HG02970 (cell line): ENCODE measurements at regions not wholly inside any gene's neighbourhood (a gene's known extent, or its start where the extent isn't known, plus 50 kb on each side); places are given as distances from the start of the nearest gene placed in this dataset.
"Not testable (repeated sequence)": the region's sequence is repeated elsewhere in the genome, so short reads cannot be mapped to it uniquely, and the experiment has no call there.

Experiments
- ATAC-seq: cut with Tn5 transposase; IDR thresholded peaks from one replicate; pipeline ENCODE4 v1.9.1; 2021; ENCODE audit warnings: mild to moderate bottlenecking, moderate library complexity, moderate number of reproducible peaks; ENCODE audit not compliant: unreplicated experiment, low FRiP score

DNA sequence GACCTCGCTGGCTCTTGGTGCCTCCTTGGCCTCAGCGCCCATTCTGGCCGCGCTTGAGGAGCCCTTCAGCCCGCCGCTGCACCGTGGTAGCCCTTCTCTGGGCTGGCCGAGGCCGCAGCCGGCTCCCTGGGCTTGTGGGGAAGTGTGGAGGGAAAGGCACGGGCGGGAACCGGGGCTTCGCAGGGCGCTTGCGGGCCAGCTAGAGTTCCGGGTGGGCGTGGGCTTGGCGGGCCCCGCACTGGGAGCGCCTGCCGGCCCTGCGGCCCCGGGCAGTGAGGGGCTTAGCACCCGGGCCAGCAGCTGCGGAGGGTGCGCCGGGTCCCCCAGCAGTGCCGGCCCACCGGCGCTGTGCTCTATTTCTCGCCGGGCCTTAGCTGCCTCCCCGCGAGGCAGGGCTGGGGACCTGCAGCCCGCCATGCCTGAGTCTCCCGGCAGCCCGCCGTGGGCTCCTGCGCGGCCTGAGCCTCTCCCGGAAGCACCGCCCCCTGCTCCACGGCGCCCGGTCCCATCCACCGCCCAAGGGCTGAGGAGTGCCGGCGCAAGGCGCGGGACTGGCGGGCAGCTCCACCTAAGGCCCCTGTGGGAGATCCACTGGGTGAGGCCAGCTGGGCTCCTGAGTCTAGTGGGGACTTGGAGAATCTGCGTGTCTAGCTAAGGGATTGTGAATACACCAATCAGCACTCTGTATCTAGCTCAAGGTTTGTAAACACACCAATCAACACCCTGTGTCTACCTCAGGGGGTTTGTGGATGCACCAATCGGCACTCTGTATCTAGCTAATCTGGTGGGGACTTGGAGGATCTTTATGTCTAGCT lies 141.1 kb downstream of the SLCO4C1 start:
- ATAC-seq, result peak; percentile 48

DNA sequence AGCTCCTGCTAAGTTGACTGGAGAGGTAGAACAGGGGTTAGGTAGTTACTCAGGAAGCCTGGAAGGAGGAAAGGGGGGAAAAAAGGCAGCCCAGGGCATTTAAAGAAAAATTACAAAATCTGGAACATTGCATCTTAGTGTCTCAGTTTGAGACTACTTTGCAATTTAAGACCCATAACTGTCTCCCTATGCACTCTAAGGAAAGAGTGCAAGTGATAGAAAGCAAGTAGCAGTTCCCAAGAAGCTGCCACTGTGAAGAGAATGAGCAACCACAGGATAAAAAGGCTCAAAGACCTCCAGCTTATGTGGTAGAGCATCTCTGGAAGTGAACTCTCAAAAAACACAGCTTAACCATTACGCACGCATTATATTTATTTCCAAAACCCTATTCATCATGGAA lies 141.8 kb downstream of the SLCO4C1 start:
- no peak for ATAC-seq

DNA sequence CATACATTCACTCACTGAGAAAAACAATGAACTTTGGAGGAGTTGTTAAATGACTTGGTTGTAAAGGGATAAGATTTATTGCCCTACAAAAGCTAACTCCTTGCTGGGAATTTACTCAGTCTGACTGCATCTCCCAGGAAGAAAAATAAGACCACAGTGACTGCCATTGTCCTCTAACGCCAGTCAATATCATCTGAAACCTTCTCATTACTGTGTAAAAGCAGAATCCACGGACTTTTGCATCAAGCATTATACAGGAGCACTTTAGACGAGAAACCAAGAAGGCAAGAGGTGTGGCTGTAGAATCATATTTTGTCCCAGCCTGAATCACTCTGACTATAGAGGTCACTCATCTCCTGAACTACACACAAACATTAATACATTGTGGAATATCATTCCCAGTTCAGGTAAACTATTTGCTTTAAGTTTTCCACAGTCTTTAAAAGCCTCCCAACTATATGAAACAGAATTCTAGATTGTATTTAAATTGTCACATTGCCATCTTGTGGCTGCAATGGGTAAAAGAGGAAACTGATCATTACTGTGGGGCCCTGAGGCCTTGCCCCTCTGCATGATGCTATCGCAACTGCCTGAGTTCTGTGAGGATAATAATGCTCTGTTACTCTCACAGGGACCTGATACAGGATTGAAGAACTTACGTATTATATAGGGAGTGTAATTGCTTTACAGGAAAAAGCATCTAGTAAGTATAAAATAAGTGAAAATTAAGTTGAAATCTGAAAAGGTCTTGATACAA lies 142.9 kb downstream of the SLCO4C1 start:
- ATAC-seq, result peak; percentile 77

DNA sequence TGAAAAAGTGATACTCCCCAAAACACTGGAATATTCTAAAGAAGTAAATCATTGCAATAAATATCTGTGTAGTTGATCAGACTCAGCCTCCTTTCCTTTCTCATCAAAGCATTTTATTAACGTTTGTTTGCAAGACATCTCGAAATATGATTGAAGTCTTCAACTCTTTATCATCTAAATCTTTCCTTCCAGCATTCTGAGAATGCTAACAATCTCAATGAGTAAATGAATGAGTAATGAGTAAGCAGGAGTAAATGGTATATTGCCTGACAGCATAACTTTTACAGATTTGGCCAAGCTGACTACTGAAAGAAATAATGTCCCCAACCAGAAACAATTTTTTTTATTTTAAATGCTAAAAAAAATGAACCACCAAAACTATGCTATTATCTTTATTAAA lies 157.1 kb downstream of the SLCO4C1 start:
- ATAC-seq, result no peak

DNA sequence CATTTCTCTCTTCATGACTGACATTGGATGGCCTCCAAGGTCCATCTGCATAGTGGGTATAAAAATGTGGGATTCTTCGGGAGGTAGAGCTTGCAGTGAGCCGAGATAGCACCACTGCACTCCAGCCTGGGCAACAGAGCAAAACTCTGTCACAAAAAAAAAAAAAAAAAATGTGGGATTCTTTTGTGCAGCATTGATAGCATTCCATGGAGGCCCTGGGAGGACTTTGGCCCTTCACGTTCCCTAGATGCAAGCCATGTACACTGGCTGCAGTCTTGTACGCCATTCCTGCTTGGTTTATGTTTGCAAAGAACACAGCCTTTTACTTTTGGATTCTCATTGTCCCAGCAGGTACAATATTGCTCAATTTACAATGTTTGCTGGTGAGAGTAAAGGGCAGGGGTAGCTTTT lies 157.8 kb downstream of the SLCO4C1 start:
- ATAC-seq, result no peak

DNA sequence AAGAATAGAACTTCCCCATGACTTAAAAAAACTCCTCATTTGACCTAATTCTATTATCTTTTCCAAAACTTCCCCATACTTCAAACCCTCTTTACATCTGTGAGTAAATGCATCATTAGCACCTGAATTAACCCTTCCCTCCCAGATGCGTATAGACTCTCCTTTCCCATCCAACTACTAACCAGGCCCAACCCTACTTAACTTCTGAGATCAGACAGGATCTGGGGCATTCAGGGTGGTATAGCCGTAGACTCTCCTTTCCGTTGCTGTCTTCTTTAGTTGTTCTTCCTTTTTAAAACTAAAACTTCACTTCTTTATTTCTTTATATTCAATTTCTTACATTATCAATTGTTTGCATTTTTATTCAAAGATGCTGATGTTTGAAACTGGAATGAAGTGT lies 165.2 kb downstream of the SLCO4C1 start:
- no peak for ATAC-seq

DNA sequence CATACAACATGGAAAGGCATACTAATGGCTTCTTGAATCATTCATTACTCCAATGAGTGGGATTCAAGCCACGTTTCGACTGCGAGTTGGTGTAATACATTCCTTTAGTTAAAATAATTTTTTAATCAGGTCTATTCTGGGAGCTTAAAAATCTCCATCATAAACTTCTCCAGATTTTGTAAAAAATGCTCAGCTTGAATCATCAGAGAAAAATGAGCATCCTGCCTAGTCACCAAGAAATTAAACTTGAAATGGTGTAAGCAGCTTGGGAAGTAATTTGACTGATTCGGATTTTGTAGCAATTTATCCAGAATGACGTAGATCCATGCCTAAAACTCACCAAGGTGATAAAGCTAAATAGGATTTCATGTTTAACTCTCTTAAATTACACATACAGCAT lies 165.7 kb downstream of the SLCO4C1 start:
- no peak for ATAC-seq

DNA sequence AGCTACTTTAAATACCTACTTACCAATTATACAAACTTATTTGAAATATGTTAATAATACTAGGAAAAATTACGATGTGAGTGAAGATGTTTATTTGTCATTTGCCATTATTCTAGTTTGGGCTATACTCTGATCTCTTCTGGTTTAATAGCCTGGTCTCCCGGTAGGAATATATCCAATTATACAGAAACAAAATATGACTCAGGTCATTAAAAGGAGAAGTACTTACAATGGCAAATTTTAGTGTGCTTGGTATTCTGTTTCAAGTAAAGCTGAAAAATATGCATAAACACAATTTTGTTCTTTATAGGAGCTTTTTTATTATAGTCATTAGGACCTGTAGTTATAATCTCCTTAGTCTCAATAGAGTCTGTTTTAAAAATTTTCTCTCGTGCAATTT lies 176.8 kb downstream of the SLCO4C1 start:
- ATAC-seq, result no peak

DNA sequence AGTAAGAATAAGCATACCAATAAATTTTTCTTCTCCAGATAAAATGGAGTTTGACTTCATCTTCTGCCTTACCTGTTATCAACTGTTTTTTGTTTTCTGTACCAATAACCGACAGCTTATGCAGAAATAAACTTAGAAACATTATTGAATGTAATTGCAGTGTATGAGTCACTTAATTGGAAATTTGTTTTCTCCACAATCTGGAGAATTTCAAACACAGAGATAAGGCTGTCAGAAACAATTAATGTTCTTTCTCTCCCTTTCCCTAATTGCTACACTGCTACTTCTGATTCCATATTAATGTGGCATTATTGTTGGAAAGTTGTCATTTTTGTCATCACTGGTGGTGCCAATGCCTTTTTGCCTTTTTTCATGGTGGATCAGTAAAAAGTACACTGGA lies 180.3 kb downstream of the SLCO4C1 start:
- ATAC-seq, result no peak

DNA sequence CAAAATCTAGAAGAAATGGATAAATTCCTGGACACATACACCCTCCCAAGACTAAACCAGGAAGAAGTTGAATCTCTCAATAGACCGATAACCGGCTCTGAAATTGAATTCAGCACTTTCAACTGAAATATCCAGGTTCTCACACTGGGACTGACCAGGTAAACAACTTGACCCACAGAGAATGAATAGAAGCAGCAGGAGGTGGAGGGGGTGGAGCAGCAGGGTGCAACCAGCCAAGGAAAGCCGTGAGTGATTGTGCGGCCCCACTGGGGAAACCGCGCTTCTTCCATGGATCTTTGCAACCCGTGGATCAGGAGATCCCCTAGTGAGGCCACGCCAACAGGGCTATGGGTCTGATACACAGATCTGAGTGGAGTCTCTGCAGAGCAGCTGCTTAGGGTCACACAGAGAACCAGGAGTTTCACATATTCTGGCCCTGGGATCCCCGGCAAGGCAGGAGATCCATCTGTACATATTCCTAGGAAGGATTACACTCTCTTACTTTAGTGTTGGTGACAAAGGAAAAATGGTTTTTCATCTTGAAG lies 181.5 kb downstream of the SLCO4C1 start:
- no peak for ATAC-seq

DNA sequence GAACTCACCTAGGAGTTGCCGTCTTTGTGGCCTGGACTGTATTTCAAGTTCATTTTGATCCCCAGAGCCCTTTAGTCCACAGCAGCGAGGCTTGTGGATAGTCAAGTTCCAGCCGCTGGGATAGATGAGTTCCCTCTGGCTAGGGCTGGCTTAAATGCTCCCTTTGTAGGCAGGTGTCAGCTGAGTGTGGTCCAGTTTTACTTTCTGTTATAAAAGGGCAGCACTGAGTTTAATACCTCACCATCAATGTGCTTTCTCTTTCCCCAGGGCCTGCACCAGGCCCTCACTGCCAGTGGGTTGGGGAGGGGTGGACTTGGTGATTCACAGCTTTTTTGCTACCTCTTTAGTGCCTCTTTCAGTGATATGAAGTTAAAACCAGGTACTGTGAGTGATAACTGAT lies 188.2 kb downstream of the SLCO4C1 start:
- no peak for ATAC-seq

DNA sequence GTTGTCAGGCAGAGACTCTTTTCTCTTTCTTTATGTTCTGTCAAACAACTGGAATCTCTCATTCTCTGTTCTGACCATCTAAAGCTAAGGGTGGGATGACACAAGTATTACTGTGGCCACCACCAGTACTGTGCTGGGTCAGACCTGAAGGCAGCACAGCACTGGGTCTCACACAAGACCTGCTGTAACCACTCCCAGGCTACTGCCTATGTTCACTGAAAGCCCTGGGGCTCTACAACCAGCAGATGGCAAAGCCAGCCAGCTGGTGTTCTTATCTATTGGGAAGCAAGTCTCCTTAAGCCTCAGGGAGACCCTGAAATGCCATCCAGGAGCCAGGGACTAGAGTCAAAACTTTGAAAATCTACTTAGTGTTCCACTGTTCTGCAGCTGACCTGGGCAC lies 189.5 kb downstream of the SLCO4C1 start:
- no peak for ATAC-seq

DNA sequence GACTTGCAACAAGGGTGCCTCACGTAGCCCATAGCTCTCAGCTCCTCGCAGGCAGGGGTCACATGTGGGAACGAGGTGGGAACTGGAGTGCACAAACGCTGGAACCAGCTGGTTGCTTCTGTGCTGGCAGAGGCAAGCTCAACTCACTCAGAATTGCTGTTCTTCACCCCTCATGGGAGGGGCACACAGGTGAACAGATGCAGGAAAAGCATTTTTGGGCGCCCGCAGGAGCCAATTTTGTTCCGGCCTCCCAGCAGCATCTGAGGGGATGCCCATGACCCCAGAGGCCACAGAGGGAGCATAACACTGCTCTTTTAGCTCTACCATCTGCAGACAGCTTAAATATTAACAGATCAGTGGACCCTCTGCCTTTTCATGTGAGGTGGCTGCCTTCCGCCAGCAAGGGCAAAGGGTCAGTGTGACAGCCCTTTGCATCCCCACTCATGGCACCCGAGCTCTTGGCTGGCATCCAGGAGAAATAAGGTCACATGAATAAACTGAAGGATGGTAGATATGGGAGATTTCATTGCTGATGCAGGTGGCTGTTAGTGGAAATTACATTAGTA lies 196.2 kb downstream of the SLCO4C1 start:
- ATAC-seq, result no peak

DNA sequence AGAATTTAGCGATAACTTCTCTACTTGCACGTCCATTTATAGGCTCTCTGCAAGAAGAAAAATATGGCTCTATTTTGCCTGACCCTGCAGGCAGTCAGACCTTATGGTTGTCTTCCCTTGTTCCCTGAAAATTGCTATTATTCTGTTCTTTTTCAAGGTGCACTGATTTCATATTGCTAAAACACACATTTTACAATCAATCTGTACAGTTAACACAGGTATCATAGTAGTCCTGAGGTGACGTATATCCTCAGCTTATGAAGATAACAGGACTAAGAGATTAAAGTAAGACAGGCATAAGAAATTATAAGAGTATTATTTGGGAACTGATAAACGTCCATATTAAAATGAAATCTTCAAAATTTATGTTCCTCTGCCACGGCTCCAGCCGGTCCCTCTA lies 197.0 kb downstream of the SLCO4C1 start:
- not testable (repeated sequence) for ATAC-seq

DNA sequence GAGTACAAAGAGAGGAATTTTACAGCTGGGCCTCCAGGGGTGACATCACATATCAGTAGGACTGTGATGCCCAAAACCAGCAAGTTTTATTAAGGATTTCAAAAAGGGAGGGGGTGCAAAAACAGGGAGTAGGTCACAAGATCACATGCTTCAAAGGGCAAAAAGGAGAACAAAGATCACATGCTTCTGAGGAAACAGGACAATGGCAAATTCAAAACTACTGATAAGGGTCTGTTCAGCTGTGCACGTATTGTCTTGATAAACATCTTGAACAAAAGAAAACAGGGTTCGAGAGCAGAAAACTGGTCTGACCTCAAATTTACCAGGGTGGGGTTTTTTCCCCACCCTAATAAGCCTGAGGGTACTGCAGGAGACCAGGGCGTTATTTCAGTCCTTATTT lies 197.5 kb downstream of the SLCO4C1 start:
- not testable (repeated sequence) for ATAC-seq

DNA sequence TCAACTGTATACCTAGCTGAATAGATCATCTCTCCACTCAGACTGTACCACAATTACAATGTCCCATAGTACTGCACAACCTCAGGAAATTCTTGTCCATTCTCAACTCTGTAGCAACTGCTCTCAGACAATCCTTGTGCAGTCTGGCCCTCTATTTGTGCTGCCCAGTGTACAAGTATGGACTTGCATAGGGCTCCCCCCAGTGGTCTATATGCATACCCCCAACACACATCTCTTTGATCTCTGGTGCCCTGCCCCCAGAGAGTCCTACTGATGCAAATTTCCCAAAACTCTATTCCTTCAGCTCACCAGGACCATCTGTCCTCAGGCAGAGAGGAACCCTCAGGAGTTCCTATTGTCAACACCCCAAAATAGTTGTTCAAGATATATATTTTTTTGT lies 205.3 kb downstream of the SLCO4C1 start:
- peak; percentile 77 for ATAC-seq

DNA sequence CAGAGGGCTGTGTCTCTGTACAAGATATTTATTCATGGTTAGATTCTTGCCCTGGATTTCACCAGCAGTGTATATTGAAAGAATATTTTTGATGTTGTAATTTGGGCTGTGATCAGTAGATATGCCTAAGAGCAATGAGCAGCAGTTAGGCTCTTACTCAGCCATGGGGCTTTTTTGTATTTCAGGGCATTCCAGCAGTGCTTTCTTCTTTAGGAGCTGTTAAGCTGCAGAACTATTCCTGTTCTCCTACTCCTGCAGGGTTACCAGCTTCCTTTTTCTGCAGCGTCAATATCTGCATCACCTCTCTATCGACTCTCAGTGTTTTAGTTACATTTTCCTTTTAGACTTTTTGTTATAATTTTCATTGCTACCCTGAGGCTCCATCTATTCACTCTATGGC lies 206.2 kb downstream of the SLCO4C1 start:
- no peak for ATAC-seq

DNA sequence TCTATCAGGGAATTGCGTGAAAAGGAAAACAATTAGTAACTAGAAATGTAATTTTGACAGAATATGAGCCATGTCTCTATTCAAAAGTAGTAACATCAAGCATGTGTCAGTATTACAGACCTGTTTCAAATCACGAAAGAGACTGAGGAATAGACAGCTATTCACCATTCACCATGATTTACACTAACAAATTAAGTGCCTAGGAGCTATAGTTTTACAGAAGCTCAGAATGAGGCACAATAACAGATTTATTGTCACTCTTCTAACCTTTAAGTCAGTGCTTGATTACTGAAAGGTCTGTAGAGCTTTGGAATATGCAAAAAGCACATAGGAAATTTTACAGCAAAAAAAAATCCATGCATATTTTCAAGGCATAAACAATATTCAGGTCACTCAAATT lies 208.2 kb downstream of the SLCO4C1 start:
- no peak for ATAC-seq

DNA sequence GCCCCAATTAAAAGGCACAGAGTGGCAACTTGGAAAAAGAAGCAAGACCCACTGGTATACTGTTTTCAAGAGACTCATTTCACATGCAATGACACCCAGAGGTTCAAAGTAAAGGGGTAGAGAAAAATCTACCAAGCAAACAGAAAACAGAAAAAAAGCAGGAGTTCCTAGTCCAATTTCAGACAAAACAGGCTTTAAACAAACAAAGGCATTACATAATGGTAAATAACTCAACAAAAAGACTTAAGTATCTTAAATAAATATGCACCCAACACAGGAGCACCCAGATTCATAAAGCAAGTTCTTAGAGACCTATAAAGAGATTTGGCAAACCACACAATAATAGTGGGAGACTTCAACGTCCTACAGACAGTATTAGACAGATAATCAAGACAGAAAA lies 215.8 kb downstream of the SLCO4C1 start:
- ATAC-seq, result no peak

DNA sequence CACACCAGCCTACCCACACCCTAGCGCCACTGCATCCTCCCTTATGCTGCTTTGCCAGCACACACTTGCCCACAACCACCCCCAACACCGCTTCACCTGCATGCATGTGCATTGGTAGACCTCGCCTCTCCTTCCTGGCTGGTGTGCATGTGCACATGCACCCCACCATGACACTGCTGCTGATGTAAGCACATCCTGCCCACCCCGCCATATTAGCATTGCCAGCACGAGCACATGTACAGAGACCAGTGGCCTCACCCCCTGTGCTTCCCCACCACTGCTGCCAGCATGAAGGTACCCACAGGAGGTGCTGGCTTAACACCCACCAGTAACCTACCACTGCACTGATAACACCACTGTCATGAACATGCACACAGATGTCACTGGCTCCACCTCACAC lies 218.2 kb downstream of the SLCO4C1 start:
- ATAC-seq, result no peak

DNA sequence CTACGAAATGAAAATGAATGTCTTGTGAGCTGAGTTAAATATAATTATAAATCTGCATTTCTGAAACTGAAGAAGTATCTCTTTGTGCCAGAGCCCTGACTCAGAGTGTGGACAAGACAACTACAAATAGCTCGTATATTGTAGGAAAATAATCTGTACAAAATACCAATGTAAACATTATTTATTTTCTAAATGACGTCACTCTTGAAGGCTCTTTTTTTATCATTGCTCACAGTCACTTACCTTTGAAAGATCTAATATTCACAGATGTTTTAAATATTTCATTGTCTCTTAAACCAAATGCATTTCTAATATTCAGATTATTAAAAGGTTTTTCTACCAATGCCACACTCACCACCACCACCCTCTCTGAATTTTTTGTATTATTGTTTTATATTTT lies 226.1 kb downstream of the SLCO4C1 start:
- ATAC-seq, result no peak
